Epithelial cell of esophagus (primary cell): ENCODE measurements at regions not wholly inside any gene's neighbourhood (a gene's known extent, or its start where the extent isn't known, plus 50 kb on each side); places are given as distances from the start of the nearest gene placed in this dataset.
"Not testable (repeated sequence)": the region's sequence is repeated elsewhere in the genome, so short reads cannot be mapped to it uniquely, and the experiment has no call there.

ENCODE experiments used
- DNase-seq: peaks from one replicate; pipeline ENCODE4 v3.0.0; 2010; ENCODE audit warnings: low read depth
- H3K4me3 ChIP-seq: 2 replicates; pipeline ENCODE4 v1.5.1; 2011; ENCODE audit warnings: mild to moderate bottlenecking, low read length, control low read depth
- CTCF ChIP-seq: IDR thresholded peaks from 2 replicates; pipeline ENCODE4 v1.5.1; 2011; ENCODE audit warnings: low read depth, mild to moderate bottlenecking, low read length, control low read depth, inconsistent platforms; ENCODE audit not compliant: insufficient read depth; ENCODE audit errors: missing control alignments

- H3K4me3 ChIP-seq, result no peak overlapping the region
- peak; percentile 16 for DNase-seq
- no peak for TF ChIP-seq CTCF
Observed at GRCh38 chr22:22118987-22119386, 125.6 kb upstream of the VPREB1 start.

- not testable (repeated sequence) for H3K4me3 ChIP-seq, DNase-seq
Observed at GRCh38 chr22:22117864-22118544, 126.6 kb upstream of the VPREB1 start.

- not testable (repeated sequence) for H3K4me3 ChIP-seq, DNase-seq
Observed at GRCh38 chr22:22116997-22117770, 127.4 kb upstream of the VPREB1 start.

- no peak for DNase-seq
- TF ChIP-seq CTCF, result no peak
Observed at GRCh38 chr22:22113701-22114100, 130.9 kb upstream of the VPREB1 start.

GRCh38 chr22:22112533-22113294 lies 130.1 kb upstream of the TOP3B start:
- no peak for DNase-seq
- H3K4me3 ChIP-seq, result no peak overlapping the region

More at GRCh38 chr22:22113701-22114100, 130.9 kb upstream of the VPREB1 start:
- no peak overlapping the region for H3K4me3 ChIP-seq

GRCh38 chr22:22111983-22112382 lies 129.4 kb upstream of the TOP3B start:
- no peak overlapping the region for H3K4me3 ChIP-seq
- TF ChIP-seq CTCF, result no peak
- no peak for DNase-seq

More at GRCh38 chr22:22112533-22113294, 130.1 kb upstream of the TOP3B start:
- no peak for TF ChIP-seq CTCF

GRCh38 chr22:22111267-22111751 lies 128.7 kb upstream of the TOP3B start:
- peak; percentile 99 for DNase-seq
- TF ChIP-seq CTCF, result no peak
- no peak overlapping the region for H3K4me3 ChIP-seq
